H1 (cell line): ENCODE measurements at regions not wholly inside any gene's neighbourhood (a gene's known extent, or its start where the extent isn't known, plus 50 kb on each side); places are given as distances from the start of the nearest gene placed in this dataset.
"Not testable (repeated sequence)": the region's sequence is repeated elsewhere in the genome, so short reads cannot be mapped to it uniquely, and the experiment has no call there.

Experiments used
- CTCF ChIA-PET: fragments of 300-600 bp; sonication (Branson Sonifier 250); formaldehyde crosslinking; loops from one replicate; lab custom pipeline; 2021; ENCODE audit not compliant: partially characterized antibody; lab: Charles Lee
- POLR2A ChIA-PET: fragments of 300-600 bp; sonication (Branson Sonifier 250); formaldehyde crosslinking; loops from one replicate; lab custom pipeline; 2021; ENCODE audit warnings: inconsistent platforms; ENCODE audit not compliant: partially characterized antibody; lab: Charles Lee
- DNase-seq, 2 experiments: peaks; one replicate each; pipeline versions ENCODE4 v3.0.0 to v3.0.0-alpha.2; 2010 to 2022; ENCODE audit warnings: low spot score in 2 of 2, low read depth in 1 of 2, mixed read lengths in 1 of 2
- FAIRE-seq: peaks from 2 replicates; lab custom pipeline; 2011; peaks lifted over from hg19 to GRCh38; lab: Jason Lieb, UNC
- H2AFZ ChIP-seq: 2 replicates; pipeline ENCODE4 v1.8.1; 2012; ENCODE audit warnings: low read length, inconsistent platforms
- H2AK5ac ChIP-seq: 2 replicates; pipeline ENCODE4 v1.6.1; 2013; ENCODE audit warnings: low read depth, low read length
- H2BK120ac ChIP-seq: replicated peaks from 2 replicates; pipeline ENCODE3; 2013; ENCODE audit warnings: low read depth, low read length, inconsistent platforms
- H2BK12ac ChIP-seq: 2 replicates; pipeline ENCODE4 v1.6.1; 2013; ENCODE audit warnings: low read depth, low read length
- H2BK15ac ChIP-seq: 2 replicates; pipeline ENCODE4 v1.6.1; 2013; ENCODE audit warnings: low read length
- H2BK20ac ChIP-seq: 2 replicates; pipeline ENCODE4 v1.6.1; 2013; ENCODE audit warnings: low read length
- H2BK5ac ChIP-seq: 2 replicates; pipeline ENCODE4 v1.6.1; 2013; ENCODE audit warnings: low read depth, low read length
- H3K14ac ChIP-seq: 2 replicates; pipeline ENCODE4 v1.6.1; 2013; ENCODE audit warnings: inconsistent platforms; ENCODE audit not compliant: insufficient read length
- H3K18ac ChIP-seq: 2 replicates; pipeline ENCODE4 v1.6.1; 2013; ENCODE audit warnings: low read length; ENCODE audit errors: extremely low read depth
- H3K23ac ChIP-seq: 2 replicates; pipeline ENCODE4 v1.6.1; 2013; ENCODE audit warnings: inconsistent platforms; ENCODE audit not compliant: insufficient read length
- H3K23me2 ChIP-seq: 2 replicates; pipeline ENCODE4 v1.6.1; 2013; ENCODE audit warnings: low read depth, low read length
- H3K27ac ChIP-seq: 2 replicates; pipeline ENCODE4 v1.6.1; 2011; ENCODE audit warnings: low read depth, low read length, inconsistent platforms
- H3K27me3 ChIP-seq, 4 experiments: replicated peaks in 1 of 4; 1 replicate in 1 of 4; 2 replicates in 3 of 4; pipeline versions ENCODE4 v1.6.1 to v1.8.1; 2011 to 2013; ENCODE audit warnings: low read length in 3 of 4, mild to moderate bottlenecking in 3 of 4, inconsistent platforms in 2 of 4, mixed read lengths in 2 of 4, moderate library complexity in 1 of 4; ENCODE audit not compliant: control insufficient read depth in 3 of 4, insufficient read depth in 3 of 4; ENCODE audit errors: extremely low read depth in 1 of 4
- H3K36me3 ChIP-seq, 4 experiments: 2 replicates each; pipeline versions ENCODE4 v1.6.1 to v1.8.1; 2011 to 2013; ENCODE audit warnings: mild to moderate bottlenecking in 4 of 4, low read length in 3 of 4, moderate library complexity in 2 of 4, control low read depth in 1 of 4, inconsistent platforms in 1 of 4; ENCODE audit not compliant: insufficient read depth in 4 of 4, control insufficient read depth in 2 of 4
- H3K4ac ChIP-seq: replicated peaks from 2 replicates; pipeline ENCODE3; 2013; ENCODE audit warnings: low read length, low read depth, mixed read lengths, inconsistent platforms; ENCODE audit not compliant: insufficient read length
- H3K4me1 ChIP-seq, 4 experiments: replicated peaks in 1 of 4; 1 replicate in 1 of 4; 2 replicates in 3 of 4; pipeline versions ENCODE4 v1.6.1 to v1.8.1; 2011 to 2013; ENCODE audit warnings: low read length in 3 of 4, inconsistent platforms in 2 of 4, mixed read lengths in 1 of 4; ENCODE audit not compliant: insufficient read depth in 4 of 4, control insufficient read depth in 3 of 4
- H3K4me2 ChIP-seq, 2 experiments: 2 replicates each; pipeline versions ENCODE4 v1.6.1 to v1.8.1; 2011 to 2013; ENCODE audit warnings: low read depth in 2 of 2, low read length in 2 of 2, control low read depth in 1 of 2, inconsistent platforms in 1 of 2, mild to moderate bottlenecking in 1 of 2; ENCODE audit not compliant: insufficient read depth in 1 of 2
- H3K4me3 ChIP-seq, 4 experiments: fragments of 200-600, 300-600 bp in 1 of 4; sonication (generic), shearing (Covaris generic), sonication (Bioruptor Twin) in 1 of 4; 2 replicates each; pipeline versions ENCODE4 v1.5.1 to v1.8.1; 2011 to 2016; ENCODE audit warnings: low read length in 4 of 4, low read depth in 3 of 4, control low read depth in 2 of 4, inconsistent platforms in 2 of 4, mild to moderate bottlenecking in 2 of 4, mixed read lengths in 1 of 4, moderate library complexity in 1 of 4; ENCODE audit not compliant: insufficient read depth in 2 of 4; ENCODE audit errors: extremely low read depth in 1 of 4
- H3K56ac ChIP-seq: replicated peaks from 2 replicates; pipeline ENCODE3; 2013; ENCODE audit warnings: low read depth, mild to moderate bottlenecking, mixed read lengths, low read length, inconsistent platforms; ENCODE audit not compliant: insufficient read length
- H3K79me1 ChIP-seq: 2 replicates; pipeline ENCODE4 v1.6.1; 2013; ENCODE audit warnings: low read depth, low read length, control low read depth
- H3K79me2 ChIP-seq, 2 experiments: 2 replicates each; pipeline versions ENCODE4 v1.6.1 to v1.8.1; 2012 to 2013; ENCODE audit warnings: low read length in 2 of 2, mild to moderate bottlenecking in 2 of 2, inconsistent platforms in 1 of 2; ENCODE audit not compliant: insufficient read depth in 2 of 2, control insufficient read depth in 1 of 2
- H3K9ac ChIP-seq, 4 experiments: replicated peaks in 1 of 4; 1 replicate in 1 of 4; 2 replicates in 3 of 4; pipeline versions ENCODE4 v1.6.1 to v1.8.1; 2011 to 2013; ENCODE audit warnings: low read depth in 3 of 4, low read length in 3 of 4, control low read depth in 2 of 4, mild to moderate bottlenecking in 2 of 4, moderate library complexity in 2 of 4, inconsistent platforms in 1 of 4; ENCODE audit errors: extremely low read depth in 1 of 4
- H3K9me3 ChIP-seq, 2 experiments: 2 replicates each; pipeline versions ENCODE4 v1.6.1 to v1.8.1; 2012 to 2013; ENCODE audit warnings: mild to moderate bottlenecking in 2 of 2, moderate library complexity in 2 of 2, control low read depth in 1 of 2, inconsistent platforms in 1 of 2, low read depth in 1 of 2, low read length in 1 of 2, mixed read lengths in 1 of 2; ENCODE audit not compliant: insufficient read depth in 2 of 2
- H4K20me1 ChIP-seq, 2 experiments: replicated peaks in 1 of 2; 2 replicates each; pipeline versions ENCODE3 to v1.8.1; 2011 to 2013; ENCODE audit warnings: inconsistent platforms in 2 of 2, low read length in 2 of 2, mild to moderate bottlenecking in 1 of 2; ENCODE audit not compliant: insufficient read depth in 2 of 2, control insufficient read depth in 1 of 2
- H4K5ac ChIP-seq: 2 replicates; pipeline ENCODE4 v1.6.1; 2013; ENCODE audit warnings: low read length, low read depth, mixed read lengths, inconsistent platforms; ENCODE audit not compliant: insufficient read length
- H4K8ac ChIP-seq: 2 replicates; pipeline ENCODE4 v1.8.0; 2013; ENCODE audit warnings: mild to moderate bottlenecking, moderate library complexity, low read length, inconsistent platforms; ENCODE audit not compliant: insufficient read depth; ENCODE audit errors: extremely low read depth
- H4K91ac ChIP-seq: replicated peaks from 2 replicates; pipeline ENCODE3; 2013; ENCODE audit warnings: low read length, mixed read lengths, inconsistent platforms; ENCODE audit not compliant: insufficient read length
- JUN ChIP-seq: IDR thresholded peaks from 2 replicates; pipeline ENCODE4 v1.6.1; 2011; ENCODE audit warnings: low read depth, mild to moderate bottlenecking, improper control_type of control experiment, low read length

DNA sequence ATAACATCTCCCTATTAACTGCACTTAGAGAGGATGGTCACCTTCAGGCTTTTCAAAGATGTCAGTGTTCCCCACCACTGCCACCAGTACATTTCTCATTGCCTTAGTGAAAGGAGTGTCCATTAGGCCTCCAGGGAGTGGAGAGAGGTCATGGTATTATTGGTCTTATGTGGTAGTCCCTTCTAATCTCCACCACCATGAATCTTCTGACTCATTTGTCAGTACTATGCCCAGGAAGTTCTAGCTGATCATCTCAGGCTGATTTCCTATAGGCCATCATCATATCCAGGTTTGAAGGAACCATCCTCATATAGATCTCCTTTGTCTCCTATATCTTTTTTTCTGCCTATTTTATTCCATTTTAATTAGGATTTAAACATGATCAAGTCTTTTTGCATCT, 221.5 kb downstream of the CYB561 start:
- Histone ChIP-seq H3K79me1 (no peaks in the 10 kb centered on the region), H3K9me3 (no peaks in the 10 kb centered on the region), H2BK15ac (no peak overlapping the region), H4K5ac (no peak overlapping the region), H2AFZ (no peak overlapping the region), H2AK5ac (no peak overlapping the region), H2BK120ac (no peak overlapping the region), H4K91ac (no peak overlapping the region), H3K56ac (no peak overlapping the region), H3K23ac (no peak overlapping the region), H3K4me2 (no peak overlapping the region), H3K36me3 (no peaks in the 10 kb centered on the region), H4K8ac (no peak overlapping the region), H3K4me3 (no peak overlapping the region), H2BK20ac (no peak overlapping the region), H3K23me2 (no peaks in the 10 kb centered on the region), H3K4ac (no peak overlapping the region), H3K27me3 (no peaks in the 10 kb centered on the region), H4K20me1 (no peaks in the 10 kb centered on the region), H2BK5ac (no peak overlapping the region), H2BK12ac (no peak overlapping the region), H3K9ac (no peak overlapping the region), H3K18ac (no peak overlapping the region), H3K14ac (no peak overlapping the region), H3K27ac (no peak overlapping the region), H3K79me2 (no peaks in the 10 kb centered on the region), H3K4me1 (no peaks in the 10 kb centered on the region)
- FAIRE-seq (no peak), DNase-seq (no peak)
- ChIA-PET POLR2A (interaction anchor here (0.7 kb wide), 1 partner anchor 34 kb away, joined by 5 read pairs; no protein-coding TSS in a partner anchor), CTCF (no interaction called here)
- no peak for TF ChIP-seq JUN

DNA sequence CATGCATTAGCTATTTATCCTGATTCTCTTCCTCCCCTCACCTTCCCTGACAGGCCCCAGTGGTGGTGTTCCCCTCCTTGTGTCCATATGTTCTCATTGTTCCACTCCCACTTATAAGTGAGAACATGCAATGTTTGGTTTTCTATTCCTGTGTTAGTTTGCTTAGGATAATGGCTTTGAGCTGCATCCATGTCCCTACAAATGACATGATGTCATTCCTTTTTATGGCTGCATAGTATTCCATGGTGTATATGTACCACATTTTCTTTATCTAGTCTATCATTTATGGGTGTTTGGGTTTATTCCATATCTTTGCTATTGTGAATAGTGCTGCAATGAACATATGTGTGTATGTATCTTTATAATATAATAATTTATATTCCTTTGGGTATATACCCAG, 219.4 kb downstream of the CYB561 start:
- H3K9ac ChIP-seq, H3K4ac ChIP-seq, H3K4me1 ChIP-seq, H3K4me3 ChIP-seq, H2BK5ac ChIP-seq, H2BK20ac ChIP-seq, H2AFZ ChIP-seq, H3K18ac ChIP-seq, H3K14ac ChIP-seq, POLR2A ChIA-PET, H4K91ac ChIP-seq, H2AK5ac ChIP-seq, H2BK15ac ChIP-seq, H3K79me2 ChIP-seq, CTCF ChIA-PET, H2BK12ac ChIP-seq, H4K5ac ChIP-seq, DNase-seq, H3K9me3 ChIP-seq, H3K4me2 ChIP-seq, H4K8ac ChIP-seq, H3K23me2 ChIP-seq, FAIRE-seq, H3K27ac ChIP-seq, H4K20me1 ChIP-seq, H2BK120ac ChIP-seq, H3K56ac ChIP-seq, H3K27me3 ChIP-seq, H3K23ac ChIP-seq, H3K36me3 ChIP-seq, H3K79me1 ChIP-seq: not testable (repeated sequence)
